ENCODE measurements at regions not wholly inside any gene's neighbourhood (a gene's known extent, or its start where the extent isn't known, plus 50 kb on each side); places are given as distances from the start of the nearest gene placed in this dataset.

DNA sequence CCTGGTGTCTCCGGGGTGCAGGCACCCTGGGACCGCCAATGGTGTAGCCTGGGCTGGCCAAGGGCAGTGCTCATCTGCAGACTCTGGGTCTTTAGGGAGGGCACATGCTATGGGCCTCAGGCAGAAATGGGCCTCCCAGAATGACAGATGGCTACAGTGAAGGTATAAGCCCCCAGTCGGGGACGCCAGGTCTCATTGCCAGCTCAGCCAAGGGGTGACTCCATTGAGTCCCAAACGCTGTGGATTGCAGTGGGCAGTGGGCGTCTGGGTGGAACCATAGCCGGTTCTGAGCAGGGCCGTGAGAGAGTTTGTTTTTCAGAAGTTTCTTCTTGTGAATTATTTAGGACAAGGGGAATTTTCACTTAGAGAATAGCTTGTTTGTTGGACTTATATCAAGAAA is 516.9 kb downstream of the TBC1D22A start:
- ATAC-seq (ENCODE audit: low read depth) (no peak), DNase-seq (no peak)
- in situ Hi-C loops (cut with MboI; ENCODE audit: low sequenced_read_pairs) (no loop called here), intact Hi-C loops (cut with micrococcal nuclease) (no loop called here), dilution Hi-C loops (cut with HindIII; ENCODE audit: low sequenced_read_pairs, unreplicated experiment) (no loop called here)
- H3K9me1 ChIP-seq (ENCODE audit: insufficient read depth, low read length): no peaks in the 10 kb centered on the region
- H3K4me3 ChIP-seq (ENCODE audit: insufficient read depth, low read depth, low read length): no peak overlapping the region
- no peak overlapping the region for H3K4ac ChIP-seq (ENCODE audit: low read depth, low read length)
- TF ChIP-seq BHLHE40 (IDR thresholded peaks at IDR 0.05; ENCODE audit: low read depth, low read length): no peak
- no peak for TF ChIP-seq SMC3 (IDR thresholded peaks at IDR 0.05; ENCODE audit: low read depth, low read length)
- TF ChIP-seq, protein P1, sequence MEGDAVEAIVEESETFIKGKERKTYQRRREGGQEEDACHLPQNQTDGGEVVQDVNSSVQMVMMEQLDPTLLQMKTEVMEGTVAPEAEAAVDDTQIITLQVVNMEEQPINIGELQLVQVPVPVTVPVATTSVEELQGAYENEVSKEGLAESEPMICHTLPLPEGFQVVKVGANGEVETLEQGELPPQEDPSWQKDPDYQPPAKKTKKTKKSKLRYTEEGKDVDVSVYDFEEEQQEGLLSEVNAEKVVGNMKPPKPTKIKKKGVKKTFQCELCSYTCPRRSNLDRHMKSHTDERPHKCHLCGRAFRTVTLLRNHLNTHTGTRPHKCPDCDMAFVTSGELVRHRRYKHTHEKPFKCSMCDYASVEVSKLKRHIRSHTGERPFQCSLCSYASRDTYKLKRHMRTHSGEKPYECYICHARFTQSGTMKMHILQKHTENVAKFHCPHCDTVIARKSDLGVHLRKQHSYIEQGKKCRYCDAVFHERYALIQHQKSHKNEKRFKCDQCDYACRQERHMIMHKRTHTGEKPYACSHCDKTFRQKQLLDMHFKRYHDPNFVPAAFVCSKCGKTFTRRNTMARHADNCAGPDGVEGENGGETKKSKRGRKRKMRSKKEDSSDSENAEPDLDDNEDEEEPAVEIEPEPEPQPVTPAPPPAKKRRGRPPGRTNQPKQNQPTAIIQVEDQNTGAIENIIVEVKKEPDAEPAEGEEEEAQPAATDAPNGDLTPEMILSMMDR (conservative IDR thresholded peaks at IDR 0.05; ENCODE audit: low read depth, low read length): no peak
- no peak overlapping the region for H2AK9ac ChIP-seq (replicated peaks; ENCODE audit: low read depth, low read length, poor library complexity)
- H3K27me3 ChIP-seq (ENCODE audit: control insufficient read depth, insufficient read depth, low read length): no peaks in the 10 kb centered on the region
- WGBS, 2 experiments (ENCODE audit: extremely low coverage in 2 of 2, insufficient read length in 1 of 2): 84% methylated on average over 3 of the region's 8 CpGs; no CpG with 5 or more reads in 1 of the 2 experiments
- no peak overlapping the region for H3K56ac ChIP-seq (ENCODE audit: extremely low read depth, insufficient read depth, low read length)
- H4K20me1 ChIP-seq (ENCODE audit: insufficient read depth, low read length): no peaks in the 10 kb centered on the region
- POLR2A ChIA-PET (ENCODE audit: unreplicated experiment): no interaction called here
- H4K5ac ChIP-seq (ENCODE audit: low read depth, low read length): no peak overlapping the region
- CTCF ChIA-PET: interaction anchor here (0.6 kb wide), 2 partner anchors 42 to 324 kb away, joined by 3 read pairs; no protein-coding TSS in a partner anchor
- H4K8ac ChIP-seq (ENCODE audit: low read depth in 2 of 2, low read length in 2 of 2): no peak overlapping the region
- no TSS peak for BruUV-seq (replicated peaks)
- no peak overlapping the region for H3K18ac ChIP-seq (ENCODE audit: low read depth, low read length)
- no peak overlapping the region for H3K9ac ChIP-seq (ENCODE audit: low read depth, low read length)
- no peaks in the 10 kb centered on the region for H3K79me1 ChIP-seq (ENCODE audit: low read depth in 1 of 2, low read length in 2 of 2)
- no peak overlapping the region for H2BK15ac ChIP-seq (ENCODE audit: low read depth, low read length)
- H2BK5ac ChIP-seq (ENCODE audit: low read depth, low read length, poor library complexity, severe bottlenecking): no peak overlapping the region
- no peak overlapping the region for H3K14ac ChIP-seq (replicated peaks; ENCODE audit: low read depth, low read length)
- no peaks in the 10 kb centered on the region for H3K9me3 ChIP-seq (ENCODE audit: control insufficient read depth, insufficient read depth, low read length)
- no peak overlapping the region for H3K4me2 ChIP-seq (ENCODE audit: low read depth, low read length)
- no peaks in the 10 kb centered on the region for H3K36me3 ChIP-seq (ENCODE audit: control insufficient read depth, insufficient read depth, low read length)
- no peak overlapping the region for H3K23ac ChIP-seq (ENCODE audit: low read depth, low read length)
- no peak overlapping the region for H3K27ac ChIP-seq (ENCODE audit: insufficient read depth, low read length)
- no peaks in the 10 kb centered on the region for H3K4me1 ChIP-seq (ENCODE audit: control insufficient read depth, insufficient read depth, low read length)
- H2BK120ac ChIP-seq (ENCODE audit: low read depth, low read length): no peak overlapping the region
- H2AFZ ChIP-seq (replicated peaks; ENCODE audit: low read length, poor library complexity): no peak overlapping the region
- no peak overlapping the region for H4K91ac ChIP-seq (ENCODE audit: insufficient read depth, low read depth, low read length)
- H2BK20ac ChIP-seq (ENCODE audit: low read depth, low read length): no peak overlapping the region
- no peak overlapping the region for H2AK5ac ChIP-seq (ENCODE audit: low read depth, low read length)

All from IMR-90 (cell line).